Mammary epithelial cell (primary cell): ENCODE measurements at regions not wholly inside any gene's neighbourhood (a gene's known extent, or its start where the extent isn't known, plus 50 kb on each side); places are given as distances from the start of the nearest gene placed in this dataset.

Source experiments
- EZH2 ChIP-seq: IDR thresholded peaks from 2 replicates; pipeline ENCODE4 v1.6.1; 2012; ENCODE audit warnings: low read length, inconsistent platforms, borderline replicate concordance
- TF ChIP-seq, protein P1 (sequence below), 2 donors: IDR thresholded peaks in 1 of 2; conservative IDR thresholded peaks in 1 of 2; 2 replicates each; pipeline ENCODE4 v1.5.1; 2011 to 2012; ENCODE audit warnings: inconsistent platforms in 2 of 2, low read length in 2 of 2, mild to moderate bottlenecking in 2 of 2, control low read depth in 1 of 2, low read depth in 1 of 2; ENCODE audit not compliant: insufficient read depth in 1 of 2; ENCODE audit errors: extremely low read depth in 1 of 2

DNA sequence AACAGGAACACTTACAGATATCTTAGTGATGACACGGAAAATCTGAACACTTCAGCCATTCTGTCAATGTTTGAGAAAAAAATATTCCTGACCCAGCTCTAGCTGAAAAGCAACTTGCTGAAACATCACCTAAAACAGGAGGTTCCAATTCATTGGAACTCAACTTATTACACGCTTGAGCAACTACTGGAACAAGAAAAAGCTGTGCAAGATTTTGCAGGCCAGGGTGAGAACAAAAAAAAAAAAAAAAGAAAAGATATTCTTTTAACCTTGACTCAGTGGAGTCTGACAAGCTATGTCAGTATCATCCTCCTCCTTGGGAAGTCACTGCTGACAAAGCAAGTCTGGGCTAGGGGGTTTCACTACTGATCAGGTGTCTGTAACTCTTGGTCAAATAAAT lies 351.0 kb downstream of the SS18 start:
- TF ChIP-seq, protein P1, sequence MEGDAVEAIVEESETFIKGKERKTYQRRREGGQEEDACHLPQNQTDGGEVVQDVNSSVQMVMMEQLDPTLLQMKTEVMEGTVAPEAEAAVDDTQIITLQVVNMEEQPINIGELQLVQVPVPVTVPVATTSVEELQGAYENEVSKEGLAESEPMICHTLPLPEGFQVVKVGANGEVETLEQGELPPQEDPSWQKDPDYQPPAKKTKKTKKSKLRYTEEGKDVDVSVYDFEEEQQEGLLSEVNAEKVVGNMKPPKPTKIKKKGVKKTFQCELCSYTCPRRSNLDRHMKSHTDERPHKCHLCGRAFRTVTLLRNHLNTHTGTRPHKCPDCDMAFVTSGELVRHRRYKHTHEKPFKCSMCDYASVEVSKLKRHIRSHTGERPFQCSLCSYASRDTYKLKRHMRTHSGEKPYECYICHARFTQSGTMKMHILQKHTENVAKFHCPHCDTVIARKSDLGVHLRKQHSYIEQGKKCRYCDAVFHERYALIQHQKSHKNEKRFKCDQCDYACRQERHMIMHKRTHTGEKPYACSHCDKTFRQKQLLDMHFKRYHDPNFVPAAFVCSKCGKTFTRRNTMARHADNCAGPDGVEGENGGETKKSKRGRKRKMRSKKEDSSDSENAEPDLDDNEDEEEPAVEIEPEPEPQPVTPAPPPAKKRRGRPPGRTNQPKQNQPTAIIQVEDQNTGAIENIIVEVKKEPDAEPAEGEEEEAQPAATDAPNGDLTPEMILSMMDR (conservative IDR thresholded peaks at IDR 0.05 in 1 of 2, IDR thresholded peaks at IDR 0.05 in 1 of 2; ENCODE audit: extremely low read depth in 1 of 2, insufficient read depth in 1 of 2, low read depth in 1 of 2, low read length in 2 of 2): no peak
- TF ChIP-seq EZH2: no peak
